Heart right ventricle (tissue), 16 donors: ENCODE measurements at regions not wholly inside any gene's neighbourhood (a gene's known extent, or its start where the extent isn't known, plus 50 kb on each side); places are given as distances from the start of the nearest gene placed in this dataset.

ENCODE experiments used
- ATAC-seq, 8 donors: fragments of 200-7000 bp; cut with Tn5 transposase; one replicate each; pipeline ENCODE4 v1.9.1; 2020; ENCODE audit warnings: mild to moderate bottlenecking in 8 of 8, moderate library complexity in 8 of 8, moderate number of reproducible peaks in 1 of 8
- DNase-seq, 2 donors: peaks; one replicate each; pipeline ENCODE4 v3.0.0-alpha.2; 2020
- H3K27ac ChIP-seq, 10 donors: fragments of 200-600 bp; sonication (generic) in 2 of 10; one replicate each; pipeline versions ENCODE4 v1.5.0 to v1.8.0; 2020 to 2022; ENCODE audit warnings: mild to moderate bottlenecking in 3 of 10
- H3K27me3 ChIP-seq, 7 donors: fragments of 200-600 bp; one replicate each; pipeline ENCODE4 v1.8.0; 2021 to 2022; ENCODE audit warnings: mild to moderate bottlenecking in 2 of 7
- H3K36me3 ChIP-seq, 9 donors: fragments of 200-600 bp; sonication (generic) in 1 of 9; one replicate each; pipeline versions ENCODE4 v1.5.0 to v1.8.0; 2020 to 2022; ENCODE audit warnings: mild to moderate bottlenecking in 2 of 9
- H3K4me1 ChIP-seq, 9 donors: fragments of 200-600 bp; sonication (generic) in 1 of 9; one replicate each; pipeline versions ENCODE4 v1.5.0 to v1.8.0; 2020 to 2022; ENCODE audit warnings: mild to moderate bottlenecking in 4 of 9
- H3K4me3 ChIP-seq, 10 donors: fragments of 200-600 bp; sonication (generic) in 2 of 10; one replicate each; pipeline versions ENCODE4 v1.5.0 to v1.8.0; 2020 to 2022; ENCODE audit warnings: mild to moderate bottlenecking in 7 of 10, moderate library complexity in 2 of 10
- H3K9me3 ChIP-seq, 11 donors: fragments of 200-600 bp in 10 of 11; sonication (generic) in 2 of 11; one replicate each; pipeline versions ENCODE4 v1.5.0 to v1.8.0; 2013 to 2022; ENCODE audit warnings: mild to moderate bottlenecking in 2 of 11, control low read depth in 1 of 11, moderate library complexity in 1 of 11
- CTCF ChIP-seq, 9 donors: fragments of 200-600 bp; sonication (generic) in 2 of 9; IDR thresholded peaks; one replicate each; pipeline versions ENCODE4 v1.5.0 to v1.8.0; 2021 to 2022; ENCODE audit warnings: antibody characterized with exemption in 9 of 9, mild to moderate bottlenecking in 5 of 9, moderate library complexity in 1 of 9
- WGBS, 2 donors: extraction: QIAGEN DNeasy Blood & Tissue Kit; methylation state at CpG; one replicate each; pipeline ENCODE4 v1.1.7; 2013; ENCODE audit warnings: inconsistent platforms in 1 of 2; 5-methylcytosine and 5-hydroxymethylcytosine counted together
- intact Hi-C, 10 donors: fragments of 100-400 bp; cut with DNase I; formaldehyde crosslinking; loops; one replicate each; pipeline versions ENCODE4 v1.11.1 to v1.14.2; 2022
- donor health status: Arrhythmogenic right ventricular cardiomyopathy.
- donor health status: ischemic (EF 13 %, LVEDD 7.1; RV severe dilation, severe dysfunction).
- donor health status: healthy with polysubstance abuse.
- donor health status: DM: no; HTN: yes; CAD: no.
- donor health status: DM: no; HTN: no; CAD: no.
- donor health status: ischemic (EF 25% LVEDD 6.9; RV normal size, moderate dysfunction).
- donor health status: ischemic (EF 25% LVEDD 5.7; RV mildly dilated, moderate dysfunction).
- donor health status: healthy.
- donor health status: DM: yes; HTN: yes; CAD: no.
- donor health status: Ischemic cardiomyopathy.
- donor health status: ischemic (EF 35%, LVEDD 5.7; RV mildly dilated, moderate dysfunction).
- donor health status: nonischemic (EF 11% LVEDD 7.7; RV severe dilation, severe dysfunction).
- donor health status: DM: yes; HTN: yes; CAD: no.
- donor health status: PGD.
- donor health status: ischemic (EF 29% LVEDD 5.4; RV normal size, mild dysfunction).
- donor health status: nonischemic (EF 23%, LVEDD 6.1; RV moderate dilation, normal function).

- 81 to 82% methylated on average over 3 of the region's 3 CpGs for WGBS, 2 donors
- H3K27ac ChIP-seq, result no peak overlapping the region
- intact Hi-C loops, result no loop called here
- DNase-seq (no peak), ATAC-seq (peak in 3 of 8 donors; percentile 43 to 51 (median 48))
- H3K9me3 ChIP-seq, result no peaks in the 10 kb centered on the region
- TF ChIP-seq CTCF (IDR thresholded peaks at IDR 0.05), result no peak
- H3K4me3 ChIP-seq, result no peak overlapping the region
- H3K27me3 ChIP-seq, result peaks cover 0 to 17% (median 0%) of the 10 kb centered on the region in 7 donors
- peaks cover 0 to 14% (median 5%) of the 10 kb centered on the region in 9 donors for H3K4me1 ChIP-seq
- H3K36me3 ChIP-seq, result no peaks in the 10 kb centered on the region
Measured at GRCh38 chr1:203424285-203424684, 51.3 kb upstream of the PRELP start.

- H3K9me3 ChIP-seq, result no peaks in the 10 kb centered on the region
- H3K36me3 ChIP-seq, result no peaks in the 10 kb centered on the region
- peaks cover 0 to 14% (median 5%) of the 10 kb centered on the region in 9 donors for H3K4me1 ChIP-seq
- intact Hi-C loops, result loop anchor here in 1 of 10 donors (5.0 kb wide), 1 partner anchor 43 kb away; no protein-coding TSS in a partner anchor
- H3K27me3 ChIP-seq, result peaks cover 0 to 17% (median 0%) of the 10 kb centered on the region in 7 donors
- TF ChIP-seq CTCF (IDR thresholded peaks at IDR 0.05), result no peak
- H3K27ac ChIP-seq, result no peak overlapping the region
- ATAC-seq, result peak in 1 of 8 donors; percentile 35
- WGBS, 2 donors, result 62 to 70% methylated on average over 4 of the region's 4 CpGs
- H3K4me3 ChIP-seq, result no peak overlapping the region
- no peak for DNase-seq
Measured at GRCh38 chr1:203424861-203425662, 50.5 kb upstream of the PRELP start.

GRCh38 chr1:203425663-203425975 is 50.0 kb upstream of the PRELP start:
- Histone ChIP-seq H3K4me3 (no peak overlapping the region), H3K9me3 (no peaks in the 10 kb centered on the region), H3K4me1 (peaks cover 0 to 14% (median 5%) of the 10 kb centered on the region in 9 donors), H3K27me3 (peaks cover 0 to 17% (median 0%) of the 10 kb centered on the region in 7 donors), H3K27ac (no peak overlapping the region), H3K36me3 (no peaks in the 10 kb centered on the region)
- intact Hi-C loops, result loop anchor here in 1 of 10 donors (5.0 kb wide), 1 partner anchor 43 kb away; no protein-coding TSS in a partner anchor
- DNase-seq, result no peak
- TF ChIP-seq CTCF (IDR thresholded peaks at IDR 0.05), result no peak
- ATAC-seq, result no peak
